ENCODE measurements at regions not wholly inside any gene's neighbourhood (a gene's known extent, or its start where the extent isn't known, plus 50 kb on each side); places are given as distances from the start of the nearest gene placed in this dataset.

- no peak overlapping the region for H3K4me2 ChIP-seq (replicated peaks; ENCODE audit: extremely low read depth, low read length, poor library complexity, severe bottlenecking)
- peaks cover 0 to 17% (median 6%) of the 10 kb centered on the region in 7 donors for H3K9me3 Mint-ChIP-seq
- H2AFZ ChIP-seq (ENCODE audit: insufficient read depth, low read depth, low read length, poor library complexity, severe bottlenecking), result no peak overlapping the region
- no CpG with 5 or more reads among the region's 1 CpG for WGBS (ENCODE audit: insufficient coverage)
- H4K20me1 ChIP-seq (ENCODE audit: insufficient read depth, low read length), result no peaks in the 10 kb centered on the region
- H3K4me3 Mint-ChIP-seq, result no peak overlapping the region
- H3K4me1 ChIP-seq (ENCODE audit: control insufficient read depth in 1 of 2, insufficient read depth in 2 of 2, low read length in 2 of 2), result no peaks in the 10 kb centered on the region
- no peak for DNase-seq
- no peak overlapping the region for H3K27ac ChIP-seq (ENCODE audit: low read depth in 1 of 2, low read length in 2 of 2)
- H3K36me3 Mint-ChIP-seq, result no peaks in the 10 kb centered on the region
- H3K79me2 ChIP-seq (ENCODE audit: insufficient read depth, low read length), result no peaks in the 10 kb centered on the region
- H3K27ac Mint-ChIP-seq, result no peak overlapping the region
- H3K4me1 Mint-ChIP-seq, result no peaks in the 10 kb centered on the region
- H3K4me3 ChIP-seq (replicated peaks in 1 of 3; ENCODE audit: low read depth in 2 of 3, low read length in 3 of 3), result no peak overlapping the region
- TF ChIP-seq CTCF (IDR thresholded peaks at IDR 0.05), result no peak
- intact Hi-C loops (cut with micrococcal nuclease), result no loop called here
- peaks cover 5 to 10% of the 10 kb centered on the region in 2 donors for H3K9me3 ChIP-seq (replicated peaks in 1 of 2; ENCODE audit: control insufficient read depth in 1 of 2, insufficient read depth in 1 of 2, low read length in 2 of 2)
- no peaks in the 10 kb centered on the region for H3K27me3 ChIP-seq (ENCODE audit: control insufficient read depth in 2 of 2, insufficient read depth in 2 of 2, low read length in 2 of 2)
- no peak overlapping the region for H3K9ac ChIP-seq (ENCODE audit: insufficient read depth, low read length, poor library complexity, severe bottlenecking)
- H3K27me3 Mint-ChIP-seq (ENCODE audit: low read depth in 3 of 3), result peaks cover 0 to 3% (median 2%) of the 10 kb centered on the region in 3 donors
- no peaks in the 10 kb centered on the region for H3K36me3 ChIP-seq (replicated peaks in 1 of 2; ENCODE audit: control insufficient read depth in 1 of 2, insufficient read depth in 2 of 2, low read length in 2 of 2)
Measured at GRCh38 chr4:187190390-187190789, 466.7 kb upstream of the FAT1 start.

- Histone ChIP-seq H3K36me3 (replicated peaks in 1 of 2; ENCODE audit: control insufficient read depth in 1 of 2, insufficient read depth in 2 of 2, low read length in 2 of 2) (no peaks in the 10 kb centered on the region), H3K27me3 (ENCODE audit: control insufficient read depth in 2 of 2, insufficient read depth in 2 of 2, low read length in 2 of 2) (no peaks in the 10 kb centered on the region), H3K27ac (ENCODE audit: low read depth in 1 of 2, low read length in 2 of 2) (no peak overlapping the region), H3K4me1 (ENCODE audit: control insufficient read depth in 1 of 2, insufficient read depth in 2 of 2, low read length in 2 of 2) (no peaks in the 10 kb centered on the region), H3K9ac (ENCODE audit: insufficient read depth, low read length, poor library complexity, severe bottlenecking) (no peak overlapping the region), H3K4me3 (replicated peaks in 1 of 3; ENCODE audit: low read depth in 2 of 3, low read length in 3 of 3) (no peak overlapping the region), H3K4me2 (replicated peaks; ENCODE audit: extremely low read depth, low read length, poor library complexity, severe bottlenecking) (no peak overlapping the region), H2AFZ (ENCODE audit: insufficient read depth, low read depth, low read length, poor library complexity, severe bottlenecking) (no peak overlapping the region), H3K9me3 (replicated peaks in 1 of 2; ENCODE audit: control insufficient read depth in 1 of 2, insufficient read depth in 1 of 2, low read length in 2 of 2) (peaks cover 0 to 10% of the 10 kb centered on the region in 2 donors), H4K20me1 (ENCODE audit: insufficient read depth, low read length) (no peaks in the 10 kb centered on the region), H3K79me2 (ENCODE audit: insufficient read depth, low read length) (no peaks in the 10 kb centered on the region)
- peaks cover 0 to 19% (median 6%) of the 10 kb centered on the region in 7 donors for H3K9me3 Mint-ChIP-seq
- H3K27me3 Mint-ChIP-seq (ENCODE audit: low read depth in 3 of 3), result peaks cover 0 to 3% (median 2%) of the 10 kb centered on the region in 3 donors
- WGBS (ENCODE audit: insufficient coverage), result no CpG with 5 or more reads among the region's 5 CpGs
- H3K4me1 Mint-ChIP-seq, result no peaks in the 10 kb centered on the region
- H3K4me3 Mint-ChIP-seq, result no peak overlapping the region
- TF ChIP-seq CTCF (IDR thresholded peaks at IDR 0.05), result no peak
- DNase-seq, result no peak
- H3K27ac Mint-ChIP-seq, result no peak overlapping the region
- intact Hi-C loops (cut with micrococcal nuclease), result no loop called here
- no peaks in the 10 kb centered on the region for H3K36me3 Mint-ChIP-seq
Measured at GRCh38 chr4:187191676-187192075, 468.0 kb upstream of the FAT1 start.
